ENCODE measurements at regions not wholly inside any gene's neighbourhood (a gene's known extent, or its start where the extent isn't known, plus 50 kb on each side); places are given as distances from the start of the nearest gene placed in this dataset.

DNA sequence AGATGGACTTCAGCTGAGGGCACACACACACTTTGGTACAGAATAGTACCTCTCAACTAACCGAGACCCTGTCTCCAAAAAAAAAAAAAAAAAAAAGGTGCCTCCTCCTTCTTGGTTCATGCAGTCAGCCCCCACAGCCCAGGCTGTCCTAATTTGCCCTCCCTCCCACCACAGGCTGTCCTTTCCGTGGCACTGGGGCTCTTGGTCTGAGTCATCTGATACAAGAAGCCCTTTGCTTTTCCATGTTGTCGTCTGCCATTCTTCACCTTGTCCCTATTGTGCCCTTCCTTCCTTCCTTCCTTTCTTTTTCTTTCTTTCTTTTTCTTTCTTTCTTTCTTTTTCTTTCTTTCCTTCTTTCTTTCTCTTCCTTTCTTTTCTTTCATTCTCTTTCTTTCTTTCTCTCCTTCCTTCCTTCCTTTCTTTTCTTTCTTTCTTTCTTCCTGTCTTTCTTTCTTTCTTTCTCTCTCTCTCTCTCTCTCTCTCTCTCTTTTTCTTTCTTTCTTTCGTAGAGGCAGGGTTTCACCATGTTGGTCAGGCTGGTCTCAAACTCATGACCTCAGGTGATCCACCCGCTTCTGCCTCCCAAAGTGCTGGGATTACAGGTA lies 96.0 kb upstream of the IKZF1 start:
- DNase-seq: no peak

- no peak for DNase-seq
These were observed 96.7 kb upstream of the IKZF1 start for GRCh38 chr7:50207686-50208255.

DNA sequence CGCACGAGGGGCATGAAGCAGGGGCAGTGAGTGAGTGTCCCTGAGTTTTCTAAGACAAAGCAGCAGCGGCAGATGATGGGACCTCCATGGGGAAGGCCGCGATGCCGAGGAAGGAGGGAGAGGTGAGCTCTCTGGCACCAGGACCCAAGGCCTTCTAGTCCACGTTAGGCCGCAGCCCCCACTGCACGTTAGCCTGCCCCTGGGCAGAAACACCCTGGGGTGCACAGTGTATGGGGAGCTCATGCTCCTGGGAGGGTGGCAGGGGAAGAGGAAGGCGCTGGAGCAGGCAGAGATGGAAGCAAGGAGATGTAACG lies 97.3 kb upstream of the IKZF1 start:
- DNase-seq: no peak

DNA sequence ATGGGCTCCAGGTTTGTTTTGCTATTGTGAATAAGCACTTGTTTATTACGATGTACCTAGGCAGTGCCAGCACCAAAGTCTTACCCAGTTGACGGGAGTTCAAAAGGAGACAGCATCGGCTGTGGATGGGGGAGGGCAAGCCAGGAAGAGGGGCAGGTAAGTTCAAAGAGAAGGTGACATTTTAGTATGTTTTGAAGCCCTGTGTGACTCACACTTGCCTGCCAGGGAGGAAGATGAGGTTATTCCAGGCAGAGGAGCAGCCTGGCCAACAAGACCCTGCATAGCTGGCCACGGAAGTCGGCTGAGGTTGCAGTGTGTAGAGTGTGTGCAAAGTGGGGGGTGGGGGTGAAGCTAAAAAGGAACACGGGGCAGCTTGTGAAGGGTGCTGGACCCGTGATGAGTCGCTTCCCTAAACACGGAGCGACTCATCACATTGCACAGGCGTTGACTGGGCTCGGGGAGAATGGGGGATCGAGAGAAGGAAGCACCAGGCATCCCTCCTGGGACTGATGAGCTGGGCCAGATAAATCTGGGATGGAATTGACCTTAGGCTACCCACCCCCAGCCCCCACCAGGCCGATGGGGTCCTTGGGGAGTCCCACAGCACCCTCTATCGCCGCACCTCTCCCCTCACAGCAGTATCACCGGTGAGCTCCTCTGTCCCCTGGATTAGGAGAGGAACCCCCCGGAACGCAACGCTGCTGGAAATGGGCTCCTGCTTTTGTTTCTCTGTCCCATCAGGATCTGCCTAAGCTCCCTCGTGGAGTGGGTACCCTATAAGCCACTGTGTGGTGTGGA lies 97.9 kb upstream of the IKZF1 start:
- peak; percentile 56 for DNase-seq

GRCh38 chr7:50205011-50205410 lies 99.5 kb upstream of the IKZF1 start:
- no peak for DNase-seq

DNA sequence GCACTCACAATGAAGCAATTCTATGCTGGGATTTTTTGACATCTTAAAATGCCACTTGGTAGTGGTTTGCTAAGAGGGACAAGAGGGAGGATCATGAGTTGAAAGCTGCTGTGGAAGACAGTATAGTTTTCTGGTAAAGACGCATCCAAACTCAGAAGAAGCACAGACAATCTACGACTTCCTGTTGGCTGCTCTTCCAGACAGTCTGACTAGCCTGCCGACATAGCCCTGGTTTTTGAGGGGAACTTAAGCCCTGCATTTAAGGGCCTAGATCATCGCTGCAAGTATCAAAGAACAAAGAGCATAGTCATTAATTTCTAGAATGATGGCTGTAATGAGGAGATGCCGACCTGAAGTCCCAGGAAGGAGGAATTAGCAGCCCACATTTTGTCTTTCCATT lies 99.9 kb upstream of the IKZF1 start:
- DNase-seq: no peak

DNA sequence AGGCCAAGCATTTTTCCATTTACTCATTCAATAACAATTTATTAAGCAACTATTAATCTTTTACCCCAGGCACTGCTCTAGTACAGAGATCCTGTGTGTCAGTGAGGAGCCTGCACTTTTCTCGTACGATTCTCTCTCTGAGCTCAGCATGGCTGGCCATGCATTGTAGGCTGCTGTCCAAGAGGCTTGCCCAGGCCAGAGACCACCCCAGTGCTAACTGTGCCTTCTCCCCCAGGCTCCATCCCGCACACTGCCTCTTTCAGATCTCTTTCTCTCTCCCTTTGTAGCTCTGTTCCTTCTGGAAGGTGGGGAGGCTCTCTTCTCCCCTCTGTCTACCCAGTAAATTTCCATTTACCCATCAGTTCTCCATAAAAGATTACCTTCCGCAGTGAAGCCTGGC lies 101.0 kb upstream of the IKZF1 start:
- DNase-seq: no peak

- DNase-seq: no peak
These were observed 102.4 kb upstream of the IKZF1 start for GRCh38 chr7:50202052-50202555.

GRCh38 chr7:50199824-50200223 lies 104.7 kb upstream of the IKZF1 start:
- no peak for DNase-seq

DNA sequence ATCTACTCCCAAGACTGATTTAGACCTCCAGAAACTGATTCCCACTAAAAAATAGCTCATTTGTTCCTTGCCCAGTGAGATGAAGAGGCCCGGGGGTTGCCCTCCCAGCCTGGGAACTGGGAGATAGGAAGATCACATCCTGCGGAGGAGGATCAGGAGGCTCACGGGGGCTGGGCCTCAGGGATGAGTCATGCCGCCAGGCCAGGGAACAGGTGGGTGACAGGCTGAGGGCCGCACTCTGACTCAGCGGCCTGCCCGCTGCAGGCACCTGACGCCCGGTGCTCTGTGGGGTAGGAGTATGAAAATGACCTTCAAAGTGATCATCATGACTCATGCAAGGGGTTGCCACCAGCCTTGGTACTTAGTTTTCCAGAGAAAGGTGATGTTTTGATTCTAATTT lies 104.5 kb upstream of the ZPBP start:
- peak; percentile 72 for DNase-seq

- DNase-seq: no peak
These were observed 103.7 kb upstream of the ZPBP start for GRCh38 chr7:50196719-50197118.

DNA sequence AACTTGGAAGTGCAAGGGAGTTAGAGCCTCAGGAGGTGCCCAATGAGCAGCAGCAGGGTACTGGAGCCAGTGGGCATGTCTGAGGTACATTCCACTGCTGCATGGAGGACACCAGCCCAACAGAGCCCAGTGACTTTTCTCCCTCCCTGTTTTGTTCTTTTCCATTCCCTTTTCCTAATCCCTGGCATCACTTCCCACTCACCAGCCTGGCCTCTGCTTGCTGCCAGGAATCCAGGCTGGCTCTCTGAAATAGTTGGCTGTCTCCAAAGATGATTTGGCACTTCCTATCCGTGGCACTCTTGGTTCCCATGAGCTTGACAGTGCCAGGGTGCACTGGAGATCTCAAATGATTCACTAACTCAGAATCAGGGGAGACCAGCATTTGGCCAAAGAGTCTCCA lies 97.7 kb upstream of the ZPBP start:
- DNase-seq: no peak

DNA sequence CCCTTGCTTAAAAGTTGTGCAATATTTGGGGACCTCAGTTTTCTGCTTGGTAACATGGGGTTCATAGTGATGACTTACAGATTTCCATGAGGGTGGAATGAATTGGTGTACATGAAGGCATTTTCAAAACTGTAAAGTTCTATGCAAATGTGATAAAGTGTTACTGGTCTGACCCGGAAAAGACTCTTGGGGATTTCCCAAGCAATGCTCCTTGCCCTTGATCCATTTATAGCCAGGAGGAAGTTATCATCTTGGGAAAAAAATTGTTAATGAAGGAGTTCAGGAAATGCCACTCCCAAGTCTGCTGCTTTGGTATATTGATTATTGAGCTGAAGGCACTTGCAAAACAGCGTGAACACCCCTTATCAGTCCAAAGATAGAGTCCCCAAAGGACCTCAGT lies 96.3 kb upstream of the ZPBP start:
- DNase-seq: no peak

GRCh38 chr7:50185951-50186682 lies 93.1 kb upstream of the ZPBP start:
- no peak for DNase-seq

- no peak for DNase-seq
These were observed 92.2 kb upstream of the ZPBP start for GRCh38 chr7:50185208-50185607.

DNA sequence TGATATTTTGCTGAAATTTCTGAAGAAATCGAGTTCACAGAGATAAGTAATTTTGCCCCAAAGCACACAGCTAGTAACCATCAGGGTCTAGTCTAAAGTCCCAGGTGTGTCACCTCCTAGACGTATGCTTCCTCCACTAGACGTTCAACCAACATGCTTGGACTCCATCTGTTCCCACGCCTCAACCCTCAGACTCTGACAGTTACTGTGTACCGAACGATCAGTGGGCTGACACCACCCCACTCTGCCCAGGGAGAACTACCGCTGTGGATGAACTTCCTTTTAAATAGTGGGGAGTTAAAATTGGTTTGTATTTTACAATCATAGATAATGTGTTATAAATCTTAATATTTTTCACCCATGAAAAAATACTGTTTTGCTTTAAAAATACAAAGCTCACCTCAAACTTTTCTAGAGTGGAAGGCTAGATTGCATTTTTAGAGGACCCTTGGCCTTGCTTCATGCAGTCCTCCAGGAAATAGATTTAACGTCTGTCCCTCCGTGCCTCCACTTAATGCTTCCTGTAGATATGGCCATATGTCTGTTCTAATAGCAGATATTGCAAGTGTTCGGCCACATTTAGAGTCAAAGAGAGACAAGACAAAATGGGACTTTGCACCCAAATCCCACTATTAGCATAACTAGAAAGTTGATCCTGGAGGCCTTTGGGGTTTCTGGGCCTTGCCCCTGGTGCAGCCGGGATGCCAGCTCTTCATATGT lies 91.4 kb upstream of the ZPBP start:
- DNase-seq: no peak

- no peak for DNase-seq
These were observed 89.7 kb upstream of the ZPBP start for GRCh38 chr7:50182759-50183158.

GRCh38 chr7:50181081-50181480 lies 88.0 kb upstream of the ZPBP start:
- DNase-seq: no peak

- no peak for DNase-seq
These were observed 85.1 kb upstream of the ZPBP start for GRCh38 chr7:50178166-50178565.

DNA sequence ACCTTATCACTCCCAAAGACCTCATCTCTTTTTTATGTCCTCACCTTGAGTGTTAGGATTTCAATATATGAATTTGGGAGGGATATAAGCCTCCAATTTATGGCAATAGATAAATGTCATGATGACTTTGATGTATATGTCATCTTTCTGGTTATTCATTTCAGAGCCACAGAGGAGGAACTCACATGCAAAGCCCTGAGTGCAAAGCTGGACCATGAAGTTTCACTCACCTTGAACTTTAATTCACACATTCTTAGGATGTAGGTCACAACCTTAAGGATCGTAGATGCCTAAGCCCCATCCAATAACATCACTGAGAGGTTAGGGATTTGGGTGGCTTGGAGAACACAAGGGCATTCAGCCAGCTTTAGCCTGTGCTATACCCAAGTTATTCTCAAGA lies 81.9 kb upstream of the ZPBP start:
- DNase-seq: no peak

GRCh38 chr7:50166997-50167965 lies 74.2 kb upstream of the ZPBP start:
- DNase-seq: no peak
